Fibroblast of villous mesenchyme (primary cell): ENCODE measurements at regions not wholly inside any gene's neighbourhood (a gene's known extent, or its start where the extent isn't known, plus 50 kb on each side); places are given as distances from the start of the nearest gene placed in this dataset.

Source experiments
- DNase-seq: peaks from one replicate; pipeline ENCODE4 v3.0.0-alpha.2; 2010; ENCODE audit warnings: low read depth
- H3K4me3 ChIP-seq: 2 replicates; pipeline ENCODE4 v1.5.1; 2011; ENCODE audit warnings: low read depth, mild to moderate bottlenecking, low read length
- CTCF ChIP-seq: IDR thresholded peaks from 2 replicates; pipeline ENCODE4 v1.5.1; 2012; ENCODE audit warnings: low read depth, mild to moderate bottlenecking, low read length; ENCODE audit not compliant: insufficient read depth

- no peak overlapping the region for H3K4me3 ChIP-seq
- DNase-seq: no peak
- TF ChIP-seq CTCF: no peak
Measured at GRCh38 chr15:62607114-62607462, 435.5 kb upstream of the TPM1 start.

GRCh38 chr15:62607643-62608042 is 434.9 kb upstream of the TPM1 start:
- no peak for DNase-seq
- H3K4me3 ChIP-seq: no peak overlapping the region
- TF ChIP-seq CTCF: no peak

- no peak overlapping the region for H3K4me3 ChIP-seq
- TF ChIP-seq CTCF: no peak
- DNase-seq: no peak
Measured at GRCh38 chr15:62608369-62608768, 434.2 kb upstream of the TPM1 start.

- H3K4me3 ChIP-seq: no peak overlapping the region
- DNase-seq: no peak
- no peak for TF ChIP-seq CTCF
Measured at GRCh38 chr15:62610265-62610869, 432.2 kb upstream of the TPM1 start.

GRCh38 chr15:62611002-62611401 is 431.5 kb upstream of the TPM1 start:
- DNase-seq: no peak
- no peak overlapping the region for H3K4me3 ChIP-seq
- no peak for TF ChIP-seq CTCF

- TF ChIP-seq CTCF: no peak
- H3K4me3 ChIP-seq: no peak overlapping the region
- no peak for DNase-seq
Measured at GRCh38 chr15:62612183-62612733, 430.3 kb upstream of the TPM1 start.

GRCh38 chr15:62612771-62613170 is 429.8 kb upstream of the TPM1 start:
- H3K4me3 ChIP-seq: no peak overlapping the region
- no peak for TF ChIP-seq CTCF
- peak; percentile 59 for DNase-seq
